Right ventricle myocardium inferior (tissue), 1 donor: ENCODE measurements at regions not wholly inside any gene's neighbourhood (a gene's known extent, or its start where the extent isn't known, plus 50 kb on each side); places are given as distances from the start of the nearest gene placed in this dataset.

Experiments
- ATAC-seq: fragments of 200-7000 bp; cut with Tn5 transposase; one replicate; pipeline ENCODE4 v1.9.1; 2020; ENCODE audit warnings: mild to moderate bottlenecking, moderate library complexity
- DNase-seq: peaks from one replicate; pipeline ENCODE4 v3.0.0; 2021; ENCODE audit errors: missing footprints
- intact Hi-C: fragments of 100-400 bp; cut with DNase I; formaldehyde crosslinking; loops from one replicate; pipeline ENCODE4 v1.11.0; 2022
- donor health status: DM: no; HTN: yes; CAD: no; lungs with severe emphysema.

DNA sequence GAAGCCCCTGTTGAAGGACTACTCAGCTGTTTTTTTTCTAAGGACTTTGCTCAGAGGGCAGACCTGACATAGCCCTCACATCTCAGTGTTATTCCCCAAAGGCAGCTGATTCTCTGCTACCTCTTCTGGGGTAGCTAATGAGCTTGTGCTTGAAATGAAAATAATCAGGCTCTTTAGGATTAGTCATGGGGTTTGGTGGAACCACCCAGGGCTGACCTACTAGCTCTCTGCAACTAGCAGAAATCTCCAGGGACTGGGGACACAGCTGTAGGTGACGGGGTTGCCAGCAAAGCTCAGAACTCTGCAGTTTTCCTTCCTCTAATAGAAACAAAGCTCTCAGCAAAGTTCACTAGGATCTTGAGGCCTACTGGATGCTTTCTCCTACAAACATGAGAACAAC, 106.4 kb upstream of the BCL9 start:
- intact Hi-C loops = no loop called here
- DNase-seq (no peak), ATAC-seq (no peak)

DNA sequence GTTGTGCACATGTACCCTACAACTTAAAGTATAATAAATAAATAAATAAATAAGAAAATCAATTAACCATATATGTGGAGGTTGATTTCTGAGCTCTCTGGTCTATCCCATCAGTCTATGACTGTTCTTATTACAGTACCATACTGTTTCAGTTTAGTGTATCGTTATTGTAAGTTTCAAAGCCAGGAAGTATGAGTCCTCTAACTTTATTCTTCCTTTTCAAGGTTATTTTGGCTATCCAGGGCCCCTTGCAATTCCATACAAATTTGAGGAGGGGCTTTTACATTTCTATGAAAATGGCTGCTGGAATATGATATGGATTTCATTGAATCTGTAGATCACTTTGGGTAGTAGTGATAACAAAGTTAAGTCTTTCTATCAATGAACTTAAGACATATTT, 96.9 kb upstream of the BCL9 start:
- DNase-seq (no peak), ATAC-seq (no peak)
- intact Hi-C loops = no loop called here

DNA sequence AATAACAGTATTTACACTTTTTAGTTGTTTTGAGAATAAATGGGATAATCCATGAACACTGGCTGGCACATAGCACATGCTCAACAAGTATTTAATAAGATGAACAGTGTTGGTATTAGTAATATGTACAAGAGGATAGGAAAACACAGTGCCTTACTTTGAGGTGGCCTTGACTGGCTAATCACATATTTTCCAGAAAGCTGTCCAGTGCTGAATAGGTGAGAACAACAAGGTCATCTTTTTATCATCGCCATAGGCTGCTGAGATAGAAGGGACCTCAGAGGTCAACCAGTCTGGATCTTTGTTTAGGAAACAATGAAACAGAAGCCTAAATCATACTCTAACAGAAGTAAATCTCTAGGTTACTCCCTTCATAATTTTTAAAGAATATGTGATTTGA, 89.7 kb upstream of the BCL9 start:
- ATAC-seq (no peak), DNase-seq (no peak)
- intact Hi-C loops = no loop called here

DNA sequence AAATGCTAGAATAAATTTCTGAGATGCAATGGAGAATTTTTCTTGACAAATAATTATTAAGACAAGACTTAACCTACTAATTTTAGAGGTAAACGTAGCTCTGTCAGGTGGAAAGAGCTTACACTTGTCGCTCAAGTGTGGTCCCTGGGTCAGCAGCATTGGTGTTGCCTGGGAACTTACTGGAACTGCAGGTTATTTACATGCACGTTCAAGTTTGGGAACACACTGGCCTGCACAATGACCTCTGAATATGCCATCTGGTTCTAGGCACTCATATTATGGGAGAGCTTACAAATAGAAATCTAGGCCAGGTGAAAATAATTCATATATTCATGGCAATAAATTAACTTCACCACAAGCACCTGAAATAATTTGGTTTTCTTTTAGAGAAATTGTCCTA, 88.5 kb upstream of the BCL9 start:
- intact Hi-C loops = no loop called here
- no peak for DNase-seq
- no peak for ATAC-seq

DNA sequence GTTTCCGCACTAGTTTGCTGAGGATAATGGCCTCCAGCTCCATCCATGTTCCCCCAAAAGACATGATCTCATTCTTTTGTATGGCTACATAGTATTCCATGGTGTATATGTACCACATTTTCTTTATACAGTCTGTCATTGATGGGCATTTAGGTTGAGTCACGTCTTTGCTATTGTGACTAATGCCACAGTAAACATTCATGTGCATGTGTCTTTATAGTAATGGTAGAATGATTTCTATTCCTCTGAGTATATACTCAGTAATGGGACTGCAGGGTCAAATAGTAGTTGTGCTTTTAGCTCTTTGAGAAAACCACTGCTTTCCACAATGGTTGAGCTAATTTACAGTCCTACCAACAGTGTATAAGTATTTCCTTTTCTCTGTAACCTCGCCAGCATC, 78.3 kb upstream of the BCL9 start:
- intact Hi-C loops = no loop called here
- no peak for ATAC-seq
- no peak for DNase-seq

DNA sequence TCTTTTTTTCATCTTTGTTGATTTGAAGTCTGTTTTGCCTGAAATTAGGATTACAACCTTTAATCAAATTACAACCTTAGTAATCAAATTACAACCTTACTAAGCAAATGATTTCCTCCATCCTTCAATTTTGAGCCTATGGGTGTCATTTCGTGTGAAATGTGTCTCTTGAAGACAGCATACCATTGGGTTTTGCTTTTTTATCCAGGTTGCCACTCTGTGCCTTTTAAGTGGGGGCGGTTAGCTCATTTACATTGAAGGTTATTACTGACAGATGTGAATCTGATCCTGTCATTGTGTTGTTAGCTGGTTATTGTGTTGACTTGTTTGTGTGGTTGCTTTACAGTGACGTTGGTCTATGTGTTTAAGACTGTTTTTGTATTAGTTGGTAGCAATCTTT, 74.8 kb upstream of the BCL9 start:
- DNase-seq = no peak
- ATAC-seq = no peak
- intact Hi-C loops = no loop called here

DNA sequence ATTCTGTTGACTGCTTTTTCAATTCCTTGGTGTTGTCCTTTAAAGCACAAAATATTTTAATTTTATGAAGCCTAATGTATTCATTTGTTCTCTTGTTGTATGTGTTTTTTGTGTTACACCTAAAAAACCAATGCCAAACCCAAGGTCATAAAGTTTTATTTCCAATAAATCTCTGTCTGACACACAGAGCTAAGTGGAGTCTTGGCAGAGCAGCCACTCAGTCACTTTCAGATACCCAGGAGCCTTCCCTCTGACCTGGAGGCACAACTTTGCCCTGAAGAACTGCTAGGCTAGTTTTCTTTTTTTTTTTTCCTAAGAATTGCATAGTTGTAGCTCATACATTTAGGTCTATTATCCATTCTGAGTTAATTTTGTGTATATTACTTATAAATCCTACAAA, 71.2 kb upstream of the BCL9 start:
- ATAC-seq = no peak
- intact Hi-C loops = no loop called here
- no peak for DNase-seq

DNA sequence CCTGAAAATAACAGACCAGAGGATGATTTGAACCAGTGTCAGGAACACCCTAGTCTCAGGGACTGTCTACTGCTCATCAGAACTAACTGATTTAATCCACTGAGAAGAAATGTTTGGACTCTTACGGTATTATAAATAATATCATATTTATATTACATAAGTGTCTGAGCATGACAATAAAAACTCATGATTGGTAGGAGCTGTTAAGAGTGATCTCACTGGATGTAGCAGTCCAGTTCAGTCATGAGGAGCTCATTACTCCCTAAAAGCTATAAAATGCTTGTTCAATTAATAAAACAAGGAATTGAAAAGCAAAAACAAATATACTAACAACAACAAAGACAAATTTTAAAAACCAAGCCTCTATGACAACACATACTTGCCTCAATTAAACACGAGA, 68.8 kb upstream of the BCL9 start:
- ATAC-seq (no peak), DNase-seq (no peak)
- intact Hi-C loops = no loop called here

DNA sequence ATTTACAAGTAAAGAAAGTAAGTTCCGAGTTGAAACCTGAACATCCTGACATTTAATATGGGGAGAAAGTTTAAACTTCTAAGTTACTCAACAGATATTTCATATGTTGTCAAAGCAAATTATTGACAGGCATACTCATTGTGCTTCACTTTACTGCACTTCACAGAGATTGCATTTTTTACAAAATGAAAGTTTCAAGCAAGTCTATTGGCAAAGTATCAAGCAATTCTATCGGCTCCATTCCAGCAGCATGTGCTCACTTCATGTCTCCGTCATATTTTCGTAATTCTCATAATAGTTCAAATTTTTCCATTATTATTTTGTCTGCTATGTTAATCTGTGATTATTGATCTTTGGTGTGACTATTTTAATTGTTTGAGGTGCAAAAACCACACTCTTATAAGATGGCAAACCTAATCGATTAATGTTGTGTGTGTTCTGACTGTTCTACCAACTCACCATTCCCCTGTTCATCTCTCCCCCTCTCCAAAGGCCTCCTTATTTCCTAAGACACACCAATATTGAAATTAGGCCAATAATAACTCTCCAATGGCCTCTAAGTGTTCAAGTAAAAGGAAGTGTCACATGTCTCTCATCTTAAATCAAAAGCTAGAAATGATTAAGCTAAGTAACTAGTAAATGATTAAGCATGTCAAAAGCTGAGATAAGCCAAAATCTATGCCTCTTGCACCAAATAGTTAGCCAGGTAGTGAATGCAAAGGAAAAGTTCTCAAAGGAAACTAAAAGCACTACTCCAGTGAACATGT, 68.2 kb upstream of the BCL9 start:
- intact Hi-C loops = no loop called here
- DNase-seq = no peak
- ATAC-seq = no peak

DNA sequence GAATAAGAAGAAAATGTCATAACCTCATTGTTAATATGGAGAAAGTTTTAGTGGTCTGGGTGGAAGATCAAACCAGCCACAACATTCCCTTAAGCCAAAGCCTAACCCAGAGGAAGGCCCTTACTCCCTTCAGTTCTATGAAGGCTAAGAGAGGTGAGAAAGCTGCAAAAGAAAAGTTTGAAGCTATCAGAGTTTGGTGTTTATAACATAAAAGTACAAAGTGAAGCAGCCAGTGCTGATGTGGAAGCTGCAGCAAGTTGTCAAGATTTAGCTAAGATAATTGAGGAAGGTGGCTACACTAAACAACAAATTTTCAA, 67.6 kb upstream of the BCL9 start:
- intact Hi-C loops = no loop called here
- no peak for ATAC-seq
- no peak for DNase-seq

DNA sequence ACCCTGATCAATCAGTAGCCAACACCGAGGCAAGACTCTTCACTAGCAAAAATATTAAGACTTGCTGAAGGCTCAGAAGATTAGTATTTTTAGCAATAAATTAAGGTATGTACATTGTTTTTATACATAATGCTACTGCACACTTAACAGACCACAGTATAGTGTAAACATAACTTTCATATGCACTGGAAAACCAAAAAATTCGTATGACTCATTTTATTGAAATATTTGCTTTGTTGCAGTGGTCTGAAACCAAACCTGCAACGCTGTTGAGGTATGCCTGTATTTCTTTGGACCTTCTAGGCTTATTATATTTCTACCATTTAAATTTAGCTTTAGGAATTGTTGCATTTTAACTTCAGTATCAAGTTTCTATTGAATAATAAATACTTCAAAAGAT, 65.8 kb upstream of the BCL9 start:
- ATAC-seq (no peak), DNase-seq (no peak)
- intact Hi-C loops = no loop called here

DNA sequence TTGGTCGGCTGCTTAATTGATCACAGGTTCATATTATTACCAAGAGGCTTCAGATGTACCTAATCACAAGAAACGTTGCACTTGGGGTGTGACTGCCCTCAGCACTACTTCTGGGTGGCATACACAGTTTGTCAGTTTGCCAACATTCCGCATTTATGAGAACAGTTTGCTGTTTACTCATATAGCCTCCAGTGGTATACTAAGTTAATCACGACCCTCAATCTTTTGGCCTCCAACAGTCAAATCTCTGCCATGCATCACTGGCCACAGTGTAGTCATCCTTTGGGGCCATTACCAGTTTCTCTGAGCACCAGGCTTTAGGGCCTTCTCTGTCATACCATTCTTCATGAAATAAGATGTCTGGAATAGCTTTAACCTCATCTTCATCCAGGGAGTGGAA, 62.8 kb upstream of the BCL9 start:
- intact Hi-C loops = no loop called here
- ATAC-seq (no peak), DNase-seq (no peak)

DNA sequence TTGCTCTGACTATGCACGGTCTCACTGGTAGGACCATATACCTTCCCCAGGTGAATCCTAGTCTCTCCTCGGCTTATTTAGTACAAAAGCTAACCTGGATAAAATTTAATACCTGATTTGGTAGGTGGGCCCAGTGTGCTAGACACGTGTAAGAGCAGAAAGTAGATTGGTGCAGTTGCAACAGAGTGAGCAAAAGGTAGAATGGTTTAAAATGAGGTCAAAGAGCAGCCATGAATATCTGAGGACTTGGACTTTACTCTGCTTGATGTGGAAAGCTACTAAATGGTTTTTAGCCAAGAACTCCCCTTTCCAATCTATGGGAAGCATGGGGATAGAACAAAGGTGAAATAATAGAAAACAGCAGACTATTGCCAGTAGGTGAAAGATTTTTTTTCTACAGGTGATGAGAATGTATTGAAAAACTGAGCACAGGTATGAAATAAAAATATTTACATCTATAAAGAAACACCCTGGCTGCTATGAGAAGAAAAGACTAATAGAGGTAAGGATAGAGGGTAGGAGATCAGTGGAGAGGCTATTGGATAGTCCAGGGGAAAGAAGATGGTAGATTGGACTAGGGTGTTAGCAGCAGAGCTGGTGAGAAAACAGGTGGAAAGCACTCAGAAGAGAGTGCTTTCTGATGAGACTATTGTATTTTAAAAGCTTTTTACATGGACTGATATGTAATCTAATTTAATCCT, 61.3 kb upstream of the BCL9 start:
- intact Hi-C loops = no loop called here
- DNase-seq = no peak
- no peak for ATAC-seq

DNA sequence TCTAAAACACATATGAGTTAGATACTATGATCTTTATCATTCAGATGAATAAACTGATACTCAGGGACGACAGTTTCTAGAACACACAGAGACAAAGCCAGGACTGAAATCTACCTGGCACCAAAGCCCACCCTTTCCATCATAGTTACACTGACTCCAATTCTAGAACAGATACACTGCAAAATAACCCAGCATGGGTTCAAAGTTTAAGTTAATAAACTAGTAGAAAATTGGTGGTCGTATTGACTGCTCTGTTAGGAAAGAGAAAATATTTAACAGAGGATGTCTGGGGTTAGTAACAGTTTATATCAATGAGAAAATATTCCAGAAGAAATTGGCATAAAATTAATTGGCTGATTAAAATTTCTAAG, 60.8 kb upstream of the BCL9 start:
- intact Hi-C loops = no loop called here
- no peak for ATAC-seq
- no peak for DNase-seq

DNA sequence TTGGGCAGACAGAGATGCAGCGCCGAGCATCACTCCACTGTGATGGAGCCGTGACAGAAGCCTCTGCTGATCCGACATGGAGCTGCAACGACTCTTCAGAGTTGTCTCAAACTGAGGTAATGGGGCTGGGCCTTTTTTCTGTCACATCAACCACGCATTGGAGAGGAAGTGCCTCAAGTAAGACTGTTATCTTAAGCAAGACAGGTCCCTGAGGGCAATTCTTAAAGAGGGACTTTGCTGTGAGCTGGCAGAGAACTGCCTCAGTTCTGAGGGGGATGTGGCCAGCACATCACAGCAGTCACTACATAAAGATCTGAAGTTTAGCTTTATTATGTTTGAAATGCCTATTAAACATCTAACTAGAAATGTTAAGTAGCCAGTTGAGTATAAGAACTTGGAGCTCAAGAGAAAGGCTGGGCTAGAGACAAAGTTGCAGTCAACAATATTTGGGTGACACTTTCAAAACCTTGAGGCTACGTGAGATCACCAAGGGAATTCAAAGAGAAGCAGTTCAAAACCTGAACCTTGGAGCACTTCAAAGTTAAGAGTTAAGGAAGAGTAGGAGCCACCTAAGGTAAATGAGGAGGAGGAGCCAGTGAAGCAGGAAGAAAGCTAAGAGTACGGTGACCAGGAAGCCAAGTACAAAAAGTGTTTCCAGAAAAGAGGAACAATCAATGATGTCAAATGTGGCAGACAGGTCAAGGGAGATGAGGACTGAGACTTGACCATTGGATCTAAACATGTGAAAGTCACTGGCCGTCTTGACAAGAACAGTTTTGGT, 54.2 kb upstream of the BCL9 start:
- no peak for DNase-seq
- no peak for ATAC-seq
- intact Hi-C loops = no loop called here

DNA sequence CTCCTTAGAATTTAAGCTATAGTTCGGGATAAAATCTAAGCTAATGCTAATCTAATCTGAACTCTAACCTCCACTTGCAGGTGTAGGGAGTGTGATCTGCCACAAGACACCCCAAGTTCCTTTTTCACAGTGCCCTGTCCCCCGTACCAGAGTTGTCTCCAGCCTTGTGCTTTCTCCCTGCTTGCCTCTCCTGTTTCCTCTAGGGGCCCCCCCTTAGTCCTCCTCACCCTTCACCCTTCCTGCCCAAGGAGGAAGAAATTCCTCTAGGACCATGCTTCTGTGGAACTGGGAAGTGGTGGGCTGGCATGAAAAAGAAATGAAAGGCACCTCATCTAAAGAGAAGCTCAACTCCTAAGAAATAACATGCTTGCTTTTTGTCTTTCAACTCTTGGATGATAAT, 50.2 kb upstream of the BCL9 start:
- ATAC-seq = no peak
- intact Hi-C loops = no loop called here

More for the DNA sequence above, 50.2 kb upstream of the BCL9 start:
- DNase-seq = no peak
